T-cell (primary cell): ENCODE measurements at regions not wholly inside any gene's neighbourhood (a gene's known extent, or its start where the extent isn't known, plus 50 kb on each side); places are given as distances from the start of the nearest gene placed in this dataset.

Source experiments
- ATAC-seq, 4 experiments: fragments of 200-7000 bp in 3 of 4; fragments of 150-1000 bp in 1 of 4; cut with Tn5 transposase; replicated peaks in 1 of 4; 1 replicate in 3 of 4; 2 replicates in 1 of 4; pipeline ENCODE4 v1.10.0; 2021; ENCODE audit warnings: moderate library complexity in 3 of 4, mild to moderate bottlenecking in 2 of 4, moderate number of reproducible peaks in 1 of 4
- CTCF ChIA-PET, 2 donors: fragments of 300-600 bp; sonication (Branson Sonifier 250); formaldehyde crosslinking; loops; one replicate each; lab custom pipeline; 2022; ENCODE audit warnings: antibody characterized with exemption in 2 of 2; lab: Charles Lee
- POLR2A ChIA-PET, 2 donors: fragments of 300-600 bp; sonication (Branson Sonifier 250); formaldehyde crosslinking; loops; one replicate each; lab custom pipeline; 2022; ENCODE audit warnings: antibody characterized with exemption in 2 of 2; lab: Charles Lee
- DNase-seq, 35 experiments: peaks; one replicate each; pipeline versions ENCODE4 v3.0.0 to v3.0.0-alpha.2; 2013 to 2023
- H3K27ac ChIP-seq: one replicate; pipeline ENCODE4 v1.5.1; 2013; ENCODE audit warnings: low read length
- H3K27me3 ChIP-seq, 2 experiments: replicated peaks in 1 of 2; 1 replicate in 1 of 2; 2 replicates in 1 of 2; pipeline versions ENCODE4 v1.6.1 to v1.7.0; 2013; ENCODE audit warnings: low read length in 1 of 2, mixed read lengths in 1 of 2; ENCODE audit not compliant: control insufficient read depth in 2 of 2, insufficient read depth in 2 of 2; ENCODE audit errors: extremely low read depth in 1 of 2
- H3K36me3 ChIP-seq, 2 donors: 1 replicate in 1 of 2; 2 replicates in 1 of 2; pipeline versions ENCODE4 v1.6.1 to v1.7.0; 2013; ENCODE audit warnings: low read length in 1 of 2; ENCODE audit not compliant: control insufficient read depth in 2 of 2, insufficient read depth in 1 of 2; ENCODE audit errors: extremely low read depth in 1 of 2
- H3K4me1 ChIP-seq, 2 experiments: 1 replicate in 1 of 2; 2 replicates in 1 of 2; pipeline versions ENCODE4 v1.6.1 to v1.7.0; 2013; ENCODE audit warnings: low read length in 2 of 2, mixed read lengths in 1 of 2; ENCODE audit not compliant: insufficient read depth in 2 of 2, control insufficient read depth in 1 of 2; ENCODE audit errors: extremely low read depth in 1 of 2
- H3K4me3 ChIP-seq, 2 donors: 1 replicate in 1 of 2; 2 replicates in 1 of 2; pipeline versions ENCODE4 v1.5.1 to v1.7.0; 2013; ENCODE audit warnings: mild to moderate bottlenecking in 2 of 2, low read length in 1 of 2, moderate library complexity in 1 of 2; ENCODE audit not compliant: control insufficient read depth in 1 of 2; ENCODE audit errors: extremely low read depth in 1 of 2
- H3K9me3 ChIP-seq: 2 replicates; pipeline ENCODE4 v1.7.0; 2013
- H3K27ac Mint-ChIP-seq, 2 donors: one replicate each; pipeline ENCODE4 v1.8.0; 2020 to 2021; ENCODE audit warnings: mild to moderate bottlenecking in 2 of 2, mixed read lengths in 2 of 2
- H3K27me3 Mint-ChIP-seq, 2 donors: one replicate each; pipeline ENCODE4 v1.8.0; 2021 to 2022; ENCODE audit warnings: mixed read lengths in 2 of 2
- H3K36me3 Mint-ChIP-seq: one replicate; pipeline ENCODE4 v1.8.0; 2021; ENCODE audit warnings: mixed read lengths
- H3K4me1 Mint-ChIP-seq, 3 donors: one replicate each; pipeline ENCODE4 v1.8.0; 2020 to 2022; ENCODE audit warnings: mixed read lengths in 3 of 3, mild to moderate bottlenecking in 1 of 3
- H3K4me3 Mint-ChIP-seq, 3 donors: one replicate each; pipeline ENCODE4 v1.8.0; 2020 to 2022; ENCODE audit warnings: mild to moderate bottlenecking in 3 of 3, mixed read lengths in 3 of 3, moderate library complexity in 3 of 3
- H3K9me3 Mint-ChIP-seq, 3 donors: one replicate each; pipeline ENCODE4 v1.8.0; 2020 to 2022; ENCODE audit warnings: mixed read lengths in 3 of 3
- WGBS: methylation state at CpG from one replicate; pipeline ENCODE4 v1.1.5; 2013; ENCODE audit warnings: missing lambda C conversion rate; ENCODE audit not compliant: insufficient coverage; 5-methylcytosine and 5-hydroxymethylcytosine counted together

GRCh38 chr2:236767941-236768340 is 198.3 kb downstream of the ACKR3 start:
- peaks cover 11 to 15% of the 10 kb centered on the region in 2 donors for H3K27me3 Mint-ChIP-seq

GRCh38 chr2:236768393-236769140 is 198.9 kb downstream of the ACKR3 start:
- CTCF ChIA-PET = no interaction called here
- no peaks in the 10 kb centered on the region for H3K4me1 Mint-ChIP-seq
- H3K4me1 ChIP-seq = no peaks in the 10 kb centered on the region
- H3K36me3 Mint-ChIP-seq = no peaks in the 10 kb centered on the region
- no peak overlapping the region for H3K27ac ChIP-seq
- H3K9me3 Mint-ChIP-seq = no peaks in the 10 kb centered on the region
- H3K36me3 ChIP-seq = no peaks in the 10 kb centered on the region
- no peak overlapping the region for H3K27ac Mint-ChIP-seq
- H3K27me3 Mint-ChIP-seq = peaks cover 11 to 15% of the 10 kb centered on the region in 2 donors
- H3K4me3 Mint-ChIP-seq = no peak overlapping the region
- peaks cover 0 to 43% of the 10 kb centered on the region in 2 experiments for H3K27me3 ChIP-seq
- no peaks in the 10 kb centered on the region for H3K9me3 ChIP-seq
- no peak for ATAC-seq
- 66% methylated on average over 4 of the region's 4 CpGs for WGBS
- H3K4me3 ChIP-seq = no peak overlapping the region
- no peak for DNase-seq
- POLR2A ChIA-PET = no interaction called here

More at GRCh38 chr2:236767941-236768340, 198.3 kb downstream of the ACKR3 start:
- Mint-ChIP-seq H3K4me1 (no peaks in the 10 kb centered on the region), H3K4me3 (no peak overlapping the region), H3K27ac (no peak overlapping the region), H3K36me3 (no peaks in the 10 kb centered on the region), H3K9me3 (no peaks in the 10 kb centered on the region)
- H3K4me3 ChIP-seq = no peak overlapping the region
- WGBS = 70% methylated on average over 7 of the region's 7 CpGs
- ChIA-PET POLR2A (no interaction called here), CTCF (no interaction called here)
- peaks cover 0 to 39% of the 10 kb centered on the region in 2 experiments for H3K27me3 ChIP-seq
- no peak overlapping the region for H3K27ac ChIP-seq
- no peaks in the 10 kb centered on the region for H3K9me3 ChIP-seq
- no peak for ATAC-seq
- no peaks in the 10 kb centered on the region for H3K36me3 ChIP-seq
- no peak for DNase-seq
- no peaks in the 10 kb centered on the region for H3K4me1 ChIP-seq

- Mint-ChIP-seq H3K4me1 (no peaks in the 10 kb centered on the region), H3K27ac (no peak overlapping the region), H3K27me3 (peaks cover 11% of the 10 kb centered on the region in 2 donors), H3K4me3 (no peak overlapping the region), H3K9me3 (no peaks in the 10 kb centered on the region), H3K36me3 (no peaks in the 10 kb centered on the region)
- ATAC-seq = no peak
- Histone ChIP-seq H3K4me3 (no peak overlapping the region), H3K27me3 (peaks cover 0 to 41% of the 10 kb centered on the region in 2 experiments), H3K36me3 (no peaks in the 10 kb centered on the region), H3K4me1 (no peaks in the 10 kb centered on the region), H3K9me3 (no peaks in the 10 kb centered on the region), H3K27ac (no peak overlapping the region)
- ChIA-PET CTCF (no interaction called here), POLR2A (no interaction called here)
- 78% methylated on average over 9 of the region's 9 CpGs for WGBS
- no peak for DNase-seq
Measured at GRCh38 chr2:236769981-236770671, 200.5 kb downstream of the ACKR3 start.

- H3K27ac ChIP-seq = no peak overlapping the region
- H3K4me1 ChIP-seq = no peaks in the 10 kb centered on the region
- H3K9me3 Mint-ChIP-seq = no peaks in the 10 kb centered on the region
- H3K4me3 ChIP-seq = no peak overlapping the region
- H3K36me3 Mint-ChIP-seq = no peaks in the 10 kb centered on the region
- ChIA-PET POLR2A (no interaction called here), CTCF (interaction anchor here in 1 of 2 donors (0.6 kb wide), 1 partner anchor 118 kb away, joined by 5 read pairs; no protein-coding TSS in a partner anchor)
- no peaks in the 10 kb centered on the region for H3K9me3 ChIP-seq
- no peaks in the 10 kb centered on the region for H3K36me3 ChIP-seq
- no peak overlapping the region for H3K27ac Mint-ChIP-seq
- peaks cover 7 to 11% of the 10 kb centered on the region in 2 donors for H3K27me3 Mint-ChIP-seq
- peaks cover 0 to 37% of the 10 kb centered on the region in 2 experiments for H3K27me3 ChIP-seq
- no peak for ATAC-seq
- WGBS = 75% methylated on average over 10 of the region's 17 CpGs
- no peak overlapping the region for H3K4me3 Mint-ChIP-seq
- H3K4me1 Mint-ChIP-seq = no peaks in the 10 kb centered on the region
- DNase-seq = no peak
Measured at GRCh38 chr2:236772220-236772837, 202.7 kb downstream of the ACKR3 start.

GRCh38 chr2:236773206-236773605 is 203.6 kb downstream of the ACKR3 start:
- H3K4me3 Mint-ChIP-seq = no peak overlapping the region
- no peaks in the 10 kb centered on the region for H3K36me3 ChIP-seq
- peaks cover 7 to 11% of the 10 kb centered on the region in 2 donors for H3K27me3 Mint-ChIP-seq
- no peak overlapping the region for H3K27ac ChIP-seq
- H3K4me1 Mint-ChIP-seq = no peaks in the 10 kb centered on the region
- H3K9me3 ChIP-seq = no peaks in the 10 kb centered on the region
- H3K4me1 ChIP-seq = no peaks in the 10 kb centered on the region
- H3K9me3 Mint-ChIP-seq = no peaks in the 10 kb centered on the region
- H3K36me3 Mint-ChIP-seq = no peaks in the 10 kb centered on the region
- ATAC-seq (no peak), DNase-seq (no peak)
- H3K27me3 ChIP-seq = peaks cover 0 to 29% of the 10 kb centered on the region in 2 experiments
- no peak overlapping the region for H3K4me3 ChIP-seq
- H3K27ac Mint-ChIP-seq = no peak overlapping the region
- 72% methylated on average over 8 of the region's 9 CpGs for WGBS
- ChIA-PET POLR2A (no interaction called here), CTCF (no interaction called here)

- Mint-ChIP-seq H3K4me3 (no peak overlapping the region), H3K9me3 (no peaks in the 10 kb centered on the region), H3K36me3 (no peaks in the 10 kb centered on the region), H3K4me1 (no peaks in the 10 kb centered on the region), H3K27ac (no peak overlapping the region), H3K27me3 (peaks cover 6 to 8% of the 10 kb centered on the region in 2 donors)
- DNase-seq = no peak
- Histone ChIP-seq H3K36me3 (no peaks in the 10 kb centered on the region), H3K4me3 (no peak overlapping the region), H3K4me1 (no peaks in the 10 kb centered on the region), H3K27me3 (peaks cover 0 to 23% of the 10 kb centered on the region in 2 experiments), H3K9me3 (no peaks in the 10 kb centered on the region), H3K27ac (no peak overlapping the region)
- ChIA-PET POLR2A (no interaction called here), CTCF (no interaction called here)
- WGBS = 66% methylated on average over 9 of the region's 9 CpGs
- no peak for ATAC-seq
Measured at GRCh38 chr2:236774171-236774570, 204.5 kb downstream of the ACKR3 start.
